Glutamatergic neuron (in vitro differentiated cells): ENCODE measurements at regions not wholly inside any gene's neighbourhood (a gene's known extent, or its start where the extent isn't known, plus 50 kb on each side); places are given as distances from the start of the nearest gene placed in this dataset.

Experiments used
- DNase-seq: peaks from one replicate; pipeline ENCODE4 v3.0.0; 2022
- H3K27ac Mint-ChIP-seq: one replicate; pipeline ENCODE4 v1.8.0; 2020; ENCODE audit warnings: mild to moderate bottlenecking, mixed read lengths, inconsistent platforms; ENCODE audit not compliant: unreplicated experiment
- H3K27me3 Mint-ChIP-seq: one replicate; pipeline ENCODE4 v1.8.0; 2020; ENCODE audit warnings: mild to moderate bottlenecking, moderate library complexity, mixed read lengths, inconsistent platforms; ENCODE audit not compliant: unreplicated experiment
- H3K36me3 Mint-ChIP-seq: one replicate; pipeline ENCODE4 v1.8.0; 2020; ENCODE audit warnings: mild to moderate bottlenecking, mixed read lengths, inconsistent platforms; ENCODE audit not compliant: unreplicated experiment
- H3K4me1 Mint-ChIP-seq: one replicate; pipeline ENCODE4 v1.8.0; 2020; ENCODE audit warnings: mild to moderate bottlenecking, low read depth, mixed read lengths, inconsistent platforms; ENCODE audit not compliant: unreplicated experiment
- H3K4me3 Mint-ChIP-seq: one replicate; pipeline ENCODE4 v1.8.0; 2020; ENCODE audit warnings: mild to moderate bottlenecking, mixed read lengths, inconsistent platforms; ENCODE audit not compliant: unreplicated experiment
- H3K9me3 Mint-ChIP-seq: one replicate; pipeline ENCODE4 v1.8.0; 2020; ENCODE audit warnings: mild to moderate bottlenecking, moderate library complexity, mixed read lengths, inconsistent platforms; ENCODE audit not compliant: unreplicated experiment
- CTCF ChIP-seq: fragments of 200-600 bp; sonication (generic); IDR thresholded peaks from one replicate; pipeline ENCODE4 v1.5.0; 2021; ENCODE audit not compliant: partially characterized antibody, unreplicated experiment

GRCh38 chr16:52958951-52959350, 93.7 kb downstream of the CHD9NB start:
- no peak for DNase-seq
- Mint-ChIP-seq H3K4me3 (no peak overlapping the region), H3K9me3 (peaks cover 2% of the 10 kb centered on the region), H3K36me3 (no peaks in the 10 kb centered on the region), H3K27ac (no peak overlapping the region), H3K4me1 (no peaks in the 10 kb centered on the region), H3K27me3 (peaks cover 4% of the 10 kb centered on the region)
- no peak for TF ChIP-seq CTCF

GRCh38 chr16:52957199-52957598, 95.5 kb downstream of the CHD9NB start:
- H3K4me3 Mint-ChIP-seq: no peak overlapping the region
- no peak overlapping the region for H3K27ac Mint-ChIP-seq

DNA sequence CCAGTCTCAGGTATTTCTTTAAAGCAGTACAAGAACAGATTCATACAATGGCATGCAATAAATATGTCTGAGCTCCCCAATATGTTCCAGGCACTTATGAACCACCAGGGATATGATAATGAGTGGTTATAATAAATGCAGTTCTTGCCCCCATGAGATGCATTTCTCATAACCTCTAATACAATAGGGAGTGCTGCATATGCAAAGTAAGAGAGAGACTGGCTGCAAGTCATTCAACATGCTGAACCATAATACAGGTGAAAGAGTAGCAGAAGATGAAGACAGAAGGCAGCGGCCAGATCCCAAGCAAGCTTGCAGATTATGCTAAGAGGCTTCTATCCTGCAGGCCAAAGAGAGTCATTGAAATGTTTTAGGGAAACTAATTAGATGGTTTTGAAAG, 96.7 kb downstream of the CHD9NB start:
- no peak for TF ChIP-seq CTCF
- Mint-ChIP-seq H3K27ac (no peak overlapping the region), H3K27me3 (peaks cover 4% of the 10 kb centered on the region), H3K36me3 (no peaks in the 10 kb centered on the region), H3K4me3 (no peak overlapping the region), H3K9me3 (peaks cover 3% of the 10 kb centered on the region), H3K4me1 (no peaks in the 10 kb centered on the region)
- DNase-seq: no peak

More at GRCh38 chr16:52957199-52957598, 95.5 kb downstream of the CHD9NB start:
- H3K4me1 Mint-ChIP-seq: no peaks in the 10 kb centered on the region
- H3K9me3 Mint-ChIP-seq: peaks cover 3% of the 10 kb centered on the region
- H3K27me3 Mint-ChIP-seq: peaks cover 4% of the 10 kb centered on the region
- H3K36me3 Mint-ChIP-seq: no peaks in the 10 kb centered on the region
- no peak for DNase-seq
- no peak for TF ChIP-seq CTCF

DNA sequence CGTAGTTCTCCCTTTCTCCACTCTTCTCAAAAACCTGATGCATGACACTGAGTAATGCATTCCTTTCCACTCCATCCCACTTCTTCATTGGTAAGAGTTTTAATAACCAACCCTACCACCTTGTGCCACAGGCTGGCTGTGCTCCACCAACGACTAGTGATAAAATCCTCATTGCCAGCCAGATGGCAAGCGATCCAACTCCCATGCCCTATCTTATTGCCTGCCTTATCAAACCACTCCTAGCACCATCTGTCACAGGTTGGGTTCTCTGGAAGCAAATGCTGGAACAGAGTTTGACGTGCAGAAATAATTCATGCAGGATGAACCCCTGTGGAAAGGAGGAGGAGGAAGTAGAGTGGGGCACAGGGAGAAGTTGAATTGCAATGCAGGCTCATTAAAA, 99.5 kb downstream of the CHD9NB start:
- no peak for TF ChIP-seq CTCF
- DNase-seq: no peak
- Mint-ChIP-seq H3K9me3 (peaks cover 4% of the 10 kb centered on the region), H3K4me3 (no peak overlapping the region), H3K36me3 (no peaks in the 10 kb centered on the region), H3K27ac (no peak overlapping the region), H3K4me1 (no peaks in the 10 kb centered on the region), H3K27me3 (peaks cover 4% of the 10 kb centered on the region)

DNA sequence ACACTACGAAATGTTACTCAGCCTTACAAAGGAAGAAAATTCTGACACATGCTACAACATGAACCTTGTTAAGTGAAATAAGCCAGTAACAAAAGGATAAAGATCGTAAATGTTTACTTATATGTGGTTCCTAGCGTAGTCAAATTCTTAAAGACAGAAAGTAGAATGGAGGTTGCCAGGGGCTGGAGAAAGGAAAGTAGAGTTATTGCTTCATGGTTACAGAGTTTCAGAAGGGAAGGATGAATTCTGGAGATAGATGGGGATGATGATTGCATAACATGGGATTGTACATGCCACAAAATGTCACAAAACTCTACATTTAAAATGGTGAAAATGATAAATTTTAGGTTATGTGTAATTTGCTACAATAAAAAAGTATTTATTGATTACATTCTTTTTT, 103.8 kb downstream of the CHD9NB start:
- H3K4me1 Mint-ChIP-seq: no peaks in the 10 kb centered on the region
- no peak for DNase-seq
- no peak for TF ChIP-seq CTCF
- no peak overlapping the region for H3K27ac Mint-ChIP-seq
- no peaks in the 10 kb centered on the region for H3K36me3 Mint-ChIP-seq
- peaks cover 4% of the 10 kb centered on the region for H3K9me3 Mint-ChIP-seq
- peaks cover 1% of the 10 kb centered on the region for H3K27me3 Mint-ChIP-seq
- H3K4me3 Mint-ChIP-seq: no peak overlapping the region
